Activated CD4-positive, alpha-beta T cell treated with anti-CD3 and anti-CD28 coated beads, Interleukin-2, amount 50 U/mL, for 48 hours (primary cell): ENCODE measurements at regions not wholly inside any gene's neighbourhood (a gene's known extent, or its start where the extent isn't known, plus 50 kb on each side); places are given as distances from the start of the nearest gene placed in this dataset.

Experiments
- DNase-seq, 2 experiments: peaks; one replicate each; pipeline ENCODE4 v3.0.0-alpha.2; 2020

GRCh38 chr18:56210520-56210919, 427.9 kb downstream of the TXNL1 start:
- DNase-seq, result no peak

- no peak for DNase-seq
These were observed 430.4 kb downstream of the TXNL1 start for GRCh38 chr18:56207989-56208388.

GRCh38 chr18:56204052-56204451, 434.3 kb downstream of the TXNL1 start:
- no peak for DNase-seq

GRCh38 chr18:56202678-56203077, 435.7 kb downstream of the TXNL1 start:
- no peak for DNase-seq

- DNase-seq, result no peak
These were observed 437.9 kb downstream of the TXNL1 start for GRCh38 chr18:56200381-56200911.

GRCh38 chr18:56199580-56200330, 438.6 kb downstream of the TXNL1 start:
- no peak for DNase-seq

- DNase-seq, result no peak
These were observed 441.0 kb downstream of the TXNL1 start for GRCh38 chr18:56197241-56197859.

GRCh38 chr18:56196495-56197225, 441.7 kb downstream of the TXNL1 start:
- DNase-seq, result no peak

- no peak for DNase-seq
These were observed 447.1 kb downstream of the TXNL1 start for GRCh38 chr18:56191334-56191733.

GRCh38 chr18:56189615-56190014, 448.8 kb downstream of the TXNL1 start:
- no peak for DNase-seq

- no peak for DNase-seq
These were observed 449.7 kb downstream of the TXNL1 start for GRCh38 chr18:56188529-56189275.

GRCh38 chr18:56186319-56186718, 452.1 kb downstream of the TXNL1 start:
- no peak for DNase-seq

GRCh38 chr18:56185126-56185525, 453.3 kb downstream of the TXNL1 start:
- DNase-seq, result no peak

- DNase-seq, result no peak
These were observed 461.6 kb downstream of the TXNL1 start for GRCh38 chr18:56176751-56177150.

GRCh38 chr18:56175330-56176001, 462.9 kb downstream of the TXNL1 start:
- DNase-seq, result no peak

- DNase-seq, result no peak
These were observed 464.7 kb downstream of the TXNL1 start for GRCh38 chr18:56173542-56174220.

GRCh38 chr18:56172527-56172926, 465.9 kb downstream of the TXNL1 start:
- DNase-seq, result no peak

- no peak for DNase-seq
These were observed 466.5 kb downstream of the TXNL1 start for GRCh38 chr18:56171848-56172247.

GRCh38 chr18:56168049-56168781, 470.2 kb downstream of the TXNL1 start:
- DNase-seq, result no peak

- no peak for DNase-seq
These were observed 471.0 kb downstream of the TXNL1 start for GRCh38 chr18:56167366-56167765.

- no peak for DNase-seq
These were observed 471.5 kb downstream of the TXNL1 start for GRCh38 chr18:56166914-56167313.
